ENCODE measurements at regions not wholly inside any gene's neighbourhood (a gene's known extent, or its start where the extent isn't known, plus 50 kb on each side); places are given as distances from the start of the nearest gene placed in this dataset.

- Histone ChIP-seq H3K79me2 (ENCODE audit: control insufficient read depth, insufficient read depth, low read length) (no peaks in the 10 kb centered on the region), H3K4me1 (ENCODE audit: control insufficient read depth, extremely low read depth, insufficient read depth, low read length) (peaks cover 9% of the 10 kb centered on the region), H3K4me3 (ENCODE audit: control insufficient read depth in 2 of 3, extremely low read depth in 1 of 3, insufficient read depth in 2 of 3, low read depth in 1 of 3, low read length in 3 of 3) (no peak overlapping the region), H3K27ac (ENCODE audit: control insufficient read depth, insufficient read depth, low read length) (no peak overlapping the region), H3K4me2 (ENCODE audit: control insufficient read depth, extremely low read depth, insufficient read depth, low read depth, low read length) (no peak overlapping the region), H3K9me3 (ENCODE audit: control insufficient read depth, low read depth, low read length) (no peaks in the 10 kb centered on the region), H3K27me3 (ENCODE audit: control insufficient read depth, extremely low read depth, insufficient read depth, low read length) (peaks cover 13% of the 10 kb centered on the region), H4K20me1 (ENCODE audit: control insufficient read depth, extremely low read depth, insufficient read depth, low read length) (no peaks in the 10 kb centered on the region), H3K9me1 (ENCODE audit: control insufficient read depth, extremely low read depth, insufficient read depth, low read length) (no peaks in the 10 kb centered on the region), H2AFZ (ENCODE audit: control insufficient read depth, low read length) (no peak overlapping the region), H3K36me3 (ENCODE audit: control insufficient read depth in 2 of 2, extremely low read depth in 1 of 2, insufficient read depth in 2 of 2, low read length in 2 of 2) (no peaks in the 10 kb centered on the region), H3K9ac (ENCODE audit: control insufficient read depth, extremely low read depth, insufficient read depth, low read length) (no peak overlapping the region)
- dilution Hi-C loops (cut with MboI; ENCODE audit: extremely low pct_ligation_motif_present, low sequenced_read_pairs): no loop called here
- DNase-seq (ENCODE audit: low read depth, low spot score) (no peak), FAIRE-seq (no peak)
- TF ChIP-seq CTCF (optimal IDR thresholded peaks at IDR 0.05 in 1 of 3, IDR thresholded peaks at IDR 0.05 in 1 of 3, conservative IDR thresholded peaks at IDR 0.05 in 1 of 3; ENCODE audit: extremely low read depth in 1 of 3, insufficient read depth in 2 of 3, low read length in 3 of 3) (no peak), EZH2 (IDR thresholded peaks at IDR 0.05; ENCODE audit: low read length) (no peak)
These were observed 165.1 kb downstream of the DAD1 start for GRCh38 chr14:22423958-22424357.

GRCh38 chr14:22422238-22422637 is 166.8 kb downstream of the DAD1 start:
- FAIRE-seq: no peak
- Histone ChIP-seq H2AFZ (ENCODE audit: control insufficient read depth, low read length) (no peak overlapping the region), H4K20me1 (ENCODE audit: control insufficient read depth, extremely low read depth, insufficient read depth, low read length) (no peaks in the 10 kb centered on the region), H3K9me3 (ENCODE audit: control insufficient read depth, low read depth, low read length) (no peaks in the 10 kb centered on the region), H3K27me3 (ENCODE audit: control insufficient read depth, extremely low read depth, insufficient read depth, low read length) (peaks cover 13% of the 10 kb centered on the region), H3K79me2 (ENCODE audit: control insufficient read depth, insufficient read depth, low read length) (no peaks in the 10 kb centered on the region), H3K9ac (ENCODE audit: control insufficient read depth, extremely low read depth, insufficient read depth, low read length) (no peak overlapping the region), H3K27ac (ENCODE audit: control insufficient read depth, insufficient read depth, low read length) (no peak overlapping the region), H3K9me1 (ENCODE audit: control insufficient read depth, extremely low read depth, insufficient read depth, low read length) (no peaks in the 10 kb centered on the region), H3K4me3 (ENCODE audit: control insufficient read depth in 2 of 3, extremely low read depth in 1 of 3, insufficient read depth in 2 of 3, low read depth in 1 of 3, low read length in 3 of 3) (no peak overlapping the region), H3K36me3 (ENCODE audit: control insufficient read depth in 2 of 2, extremely low read depth in 1 of 2, insufficient read depth in 2 of 2, low read length in 2 of 2) (no peaks in the 10 kb centered on the region), H3K4me2 (ENCODE audit: control insufficient read depth, extremely low read depth, insufficient read depth, low read depth, low read length) (no peak overlapping the region), H3K4me1 (ENCODE audit: control insufficient read depth, extremely low read depth, insufficient read depth, low read length) (no peaks in the 10 kb centered on the region)
- DNase-seq (ENCODE audit: low read depth, low spot score): no peak
- dilution Hi-C loops (cut with MboI; ENCODE audit: extremely low pct_ligation_motif_present, low sequenced_read_pairs): no loop called here
- TF ChIP-seq EZH2 (IDR thresholded peaks at IDR 0.05; ENCODE audit: low read length) (no peak), CTCF (optimal IDR thresholded peaks at IDR 0.05 in 1 of 3, IDR thresholded peaks at IDR 0.05 in 1 of 3, conservative IDR thresholded peaks at IDR 0.05 in 1 of 3; ENCODE audit: extremely low read depth in 1 of 3, insufficient read depth in 2 of 3, low read length in 3 of 3) (no peak)
